Neural cell (in vitro differentiated cells): ENCODE measurements at regions not wholly inside any gene's neighbourhood (a gene's known extent, or its start where the extent isn't known, plus 50 kb on each side); places are given as distances from the start of the nearest gene placed in this dataset.

ENCODE experiments used
- H2AFZ ChIP-seq: fragments of 200-600, 300-800 bp; sonication (generic), shearing (Covaris generic); 2 replicates; pipeline ENCODE4 v1.6.0; 2014; ENCODE audit warnings: low read depth, mild to moderate bottlenecking, antibody characterized with exemption, low read length, moderate library complexity
- H3F3A ChIP-seq: fragments of 200-600 bp; shearing (Covaris generic); 2 replicates; pipeline ENCODE4 v1.6.1; 2016; ENCODE audit warnings: mild to moderate bottlenecking, moderate library complexity, mixed read lengths, antibody characterized with exemption, low read length; ENCODE audit not compliant: insufficient read depth, poor library complexity, severe bottlenecking
- H3K27ac ChIP-seq: fragments of 200-600, 300-800 bp; sonication (generic), shearing (Covaris generic); 2 replicates; pipeline ENCODE4 v1.5.1; 2014; ENCODE audit warnings: mild to moderate bottlenecking, low read length, moderate library complexity
- H3K27me3 ChIP-seq: fragments of 300-800, 200-600 bp; sonication (generic), shearing (Covaris generic); 2 replicates; pipeline ENCODE4 v1.6.0; 2014; ENCODE audit warnings: mild to moderate bottlenecking, low read depth, low read length, moderate library complexity; ENCODE audit not compliant: insufficient read depth
- H3K36me3 ChIP-seq: fragments of 300-800, 200-600 bp; sonication (generic), shearing (Covaris generic); 2 replicates; pipeline ENCODE4 v1.5.1; 2014; ENCODE audit warnings: mild to moderate bottlenecking, antibody characterized with exemption, low read length, moderate library complexity; ENCODE audit not compliant: insufficient read depth
- H3K4me2 ChIP-seq: fragments of 300-800, 200-600 bp; sonication (generic), shearing (Covaris generic); 2 replicates; pipeline ENCODE4 v1.6.0; 2014; ENCODE audit warnings: mild to moderate bottlenecking, low read length
- H3K4me3 ChIP-seq: fragments of 300-800, 200-600 bp; sonication (generic), shearing (Covaris generic); 2 replicates; pipeline ENCODE4 v1.5.1; 2014; ENCODE audit warnings: mild to moderate bottlenecking, low read length, moderate library complexity
- H3K79me2 ChIP-seq: fragments of 200-600 bp; shearing (Covaris generic); replicated peaks from 2 replicates; pipeline ENCODE4 v1.6.0; 2014; ENCODE audit warnings: mild to moderate bottlenecking, low read length, moderate library complexity; ENCODE audit not compliant: insufficient read depth
- H3K9ac ChIP-seq: fragments of 300-800, 200-600 bp; sonication (generic), shearing (Covaris generic); 2 replicates; pipeline ENCODE4 v1.6.1; 2016; ENCODE audit warnings: mild to moderate bottlenecking, low read length, mixed read lengths
- H3K9me2 ChIP-seq: fragments of 200-600 bp; shearing (Covaris generic); 2 replicates; pipeline ENCODE4 v1.6.1; 2016; ENCODE audit warnings: mild to moderate bottlenecking, low read length, mixed read lengths; ENCODE audit not compliant: insufficient read depth
- H3K9me3 ChIP-seq: fragments of 200-600, 300-800 bp; sonication (generic), shearing (Covaris generic); 2 replicates; pipeline ENCODE4 v1.6.1; 2016; ENCODE audit warnings: mild to moderate bottlenecking, mixed run types, low read length, moderate library complexity, mixed read lengths
- H4K20me1 ChIP-seq: fragments of 200-600 bp; shearing (Covaris generic); 2 replicates; pipeline ENCODE4 v1.6.1; 2016; ENCODE audit warnings: mild to moderate bottlenecking, mixed run types; ENCODE audit not compliant: insufficient read depth
- CTCF ChIP-seq: fragments of 450-650 bp; IDR thresholded peaks from 2 replicates; pipeline ENCODE4 v1.5.1; 2014; ENCODE audit warnings: antibody characterized with exemption, mild to moderate bottlenecking, moderate library complexity; ENCODE audit not compliant: poor library complexity, severe bottlenecking
- EP300 ChIP-seq: fragments of 450-650 bp; conservative IDR thresholded peaks from 2 replicates; pipeline ENCODE4 v1.6.1; 2014; ENCODE audit warnings: antibody characterized with exemption, mild to moderate bottlenecking, moderate library complexity; ENCODE audit not compliant: poor library complexity, severe bottlenecking
- EZH2 ChIP-seq: fragments of 200-600, 300-800 bp; shearing (Covaris generic), sonication (generic); IDR thresholded peaks from 2 replicates; pipeline ENCODE4 v1.6.1; 2014; ENCODE audit warnings: antibody characterized with exemption, low read length, borderline replicate concordance, mild to moderate bottlenecking; ENCODE audit not compliant: insufficient read depth, poor library complexity, severe bottlenecking
- MXI1 ChIP-seq: fragments of 450-650 bp; conservative IDR thresholded peaks from 2 replicates; pipeline ENCODE4 v1.6.1; 2014; ENCODE audit warnings: antibody characterized with exemption, mild to moderate bottlenecking; ENCODE audit not compliant: poor library complexity, severe bottlenecking
- POLR2AphosphoS5 ChIP-seq: IDR thresholded peaks from 2 replicates; pipeline ENCODE4 v1.6.1; 2012
- RAD21 ChIP-seq: fragments of 450-650 bp; conservative IDR thresholded peaks from 2 replicates; pipeline ENCODE4 v1.6.1; 2014; ENCODE audit warnings: antibody characterized with exemption, mild to moderate bottlenecking, moderate library complexity
- REST ChIP-seq: IDR thresholded peaks from 2 replicates; pipeline ENCODE4 v1.6.1; 2012; ENCODE audit warnings: borderline replicate concordance
- SMC3 ChIP-seq: fragments of 450-650 bp; conservative IDR thresholded peaks from 2 replicates; pipeline ENCODE4 v1.6.1; 2014; ENCODE audit warnings: antibody characterized with exemption, mild to moderate bottlenecking, moderate library complexity; ENCODE audit not compliant: poor library complexity
- TAF1 ChIP-seq: IDR thresholded peaks from 2 replicates; pipeline ENCODE4 v1.6.1; 2012; ENCODE audit warnings: low read depth

- Histone ChIP-seq H3K4me2 (no peak overlapping the region), H3K79me2 (no peaks in the 10 kb centered on the region), H3K4me3 (no peak overlapping the region), H2AFZ (peak overlapping the region; percentile 10), H3F3A (no peaks in the 10 kb centered on the region), H3K9me3 (no peaks in the 10 kb centered on the region), H3K9me2 (no peaks in the 10 kb centered on the region), H3K36me3 (no peaks in the 10 kb centered on the region), H3K27me3 (no peaks in the 10 kb centered on the region), H3K27ac (no peak overlapping the region), H3K9ac (no peak overlapping the region), H4K20me1 (no peaks in the 10 kb centered on the region)
- no peak for TF ChIP-seq RAD21
- TF ChIP-seq EZH2: no peak
- TF ChIP-seq CTCF: no peak
- TF ChIP-seq EP300: no peak
These were observed 192.5 kb downstream of the RSL24D1 start for GRCh38 chr15:55003965-55004873.

- Histone ChIP-seq H4K20me1 (no peaks in the 10 kb centered on the region), H3K4me3 (no peak overlapping the region), H3K9ac (no peak overlapping the region), H3K27me3 (no peaks in the 10 kb centered on the region), H3K9me2 (no peaks in the 10 kb centered on the region), H2AFZ (no peak overlapping the region), H3K4me2 (no peak overlapping the region), H3K79me2 (no peaks in the 10 kb centered on the region), H3K36me3 (no peaks in the 10 kb centered on the region), H3K27ac (no peak overlapping the region), H3F3A (no peaks in the 10 kb centered on the region), H3K9me3 (no peaks in the 10 kb centered on the region)
- TF ChIP-seq SMC3 (no peak), MXI1 (no peak), TAF1 (no peak), CTCF (no peak), POLR2AphosphoS5 (no peak), EP300 (no peak), RAD21 (no peak), EZH2 (no peak), REST (no peak)
These were observed 198.1 kb downstream of the RSL24D1 start for GRCh38 chr15:54998661-54999060.
